ENCODE measurements at regions not wholly inside any gene's neighbourhood (a gene's known extent, or its start where the extent isn't known, plus 50 kb on each side); places are given as distances from the start of the nearest gene placed in this dataset.
"Not testable (repeated sequence)": the region's sequence is repeated elsewhere in the genome, so short reads cannot be mapped to it uniquely, and the experiment has no call there.

- no peak for FAIRE-seq
Observed at GRCh38 chr10:8835453-8836167, 781.1 kb downstream of the GATA3 start.

GRCh38 chr10:8840356-8840755, 785.9 kb downstream of the GATA3 start:
- FAIRE-seq: no peak

- no peak for FAIRE-seq
Observed at GRCh38 chr10:8844141-8844540, 789.7 kb downstream of the GATA3 start.

GRCh38 chr10:8852546-8852945, 798.1 kb downstream of the GATA3 start:
- FAIRE-seq: no peak

- no peak for FAIRE-seq
Observed at GRCh38 chr10:8853048-8853447, 798.6 kb downstream of the GATA3 start.

GRCh38 chr10:8868924-8869323, 814.4 kb downstream of the GATA3 start:
- not testable (repeated sequence) for FAIRE-seq

GRCh38 chr10:8873310-8873709, 818.8 kb downstream of the GATA3 start:
- peak; percentile 24 for FAIRE-seq

- no peak for FAIRE-seq
Observed at GRCh38 chr10:8874268-8874667, 819.8 kb downstream of the GATA3 start.

GRCh38 chr10:8874972-8875371, 820.5 kb downstream of the GATA3 start:
- FAIRE-seq: no peak

- FAIRE-seq: no peak
Observed at GRCh38 chr10:8876171-8876570, 821.7 kb downstream of the GATA3 start.

GRCh38 chr10:8889538-8889937, 835.0 kb downstream of the GATA3 start:
- no peak for FAIRE-seq

GRCh38 chr10:8893102-8893501, 838.6 kb downstream of the GATA3 start:
- no peak for FAIRE-seq

- FAIRE-seq: no peak
Observed at GRCh38 chr10:8894148-8894547, 839.7 kb downstream of the GATA3 start.

GRCh38 chr10:8897769-8898168, 843.3 kb downstream of the GATA3 start:
- no peak for FAIRE-seq

GRCh38 chr10:8898745-8899330, 844.4 kb downstream of the GATA3 start:
- no peak for FAIRE-seq

GRCh38 chr10:8902926-8903325, 848.4 kb downstream of the GATA3 start:
- no peak for FAIRE-seq

- no peak for FAIRE-seq
Observed at GRCh38 chr10:8908013-8908412, 853.5 kb downstream of the GATA3 start.

- no peak for FAIRE-seq
Observed at GRCh38 chr10:8910314-8910713, 855.8 kb downstream of the GATA3 start.

GRCh38 chr10:8911032-8911431, 856.5 kb downstream of the GATA3 start:
- FAIRE-seq: no peak

GRCh38 chr10:8912108-8912507, 857.6 kb downstream of the GATA3 start:
- no peak for FAIRE-seq

GRCh38 chr10:8913720-8914119, 859.2 kb downstream of the GATA3 start:
- no peak for FAIRE-seq

- FAIRE-seq: no peak
Observed at GRCh38 chr10:8919280-8919679, 864.8 kb downstream of the GATA3 start.

GRCh38 chr10:8921568-8921967, 867.1 kb downstream of the GATA3 start:
- FAIRE-seq: no peak

- no peak for FAIRE-seq
Observed at GRCh38 chr10:8923096-8923495, 868.6 kb downstream of the GATA3 start.

GRCh38 chr10:8927705-8928104, 873.2 kb downstream of the GATA3 start:
- FAIRE-seq: no peak
